ENCODE measurements at regions not wholly inside any gene's neighbourhood (a gene's known extent, or its start where the extent isn't known, plus 50 kb on each side); places are given as distances from the start of the nearest gene placed in this dataset.

DNA sequence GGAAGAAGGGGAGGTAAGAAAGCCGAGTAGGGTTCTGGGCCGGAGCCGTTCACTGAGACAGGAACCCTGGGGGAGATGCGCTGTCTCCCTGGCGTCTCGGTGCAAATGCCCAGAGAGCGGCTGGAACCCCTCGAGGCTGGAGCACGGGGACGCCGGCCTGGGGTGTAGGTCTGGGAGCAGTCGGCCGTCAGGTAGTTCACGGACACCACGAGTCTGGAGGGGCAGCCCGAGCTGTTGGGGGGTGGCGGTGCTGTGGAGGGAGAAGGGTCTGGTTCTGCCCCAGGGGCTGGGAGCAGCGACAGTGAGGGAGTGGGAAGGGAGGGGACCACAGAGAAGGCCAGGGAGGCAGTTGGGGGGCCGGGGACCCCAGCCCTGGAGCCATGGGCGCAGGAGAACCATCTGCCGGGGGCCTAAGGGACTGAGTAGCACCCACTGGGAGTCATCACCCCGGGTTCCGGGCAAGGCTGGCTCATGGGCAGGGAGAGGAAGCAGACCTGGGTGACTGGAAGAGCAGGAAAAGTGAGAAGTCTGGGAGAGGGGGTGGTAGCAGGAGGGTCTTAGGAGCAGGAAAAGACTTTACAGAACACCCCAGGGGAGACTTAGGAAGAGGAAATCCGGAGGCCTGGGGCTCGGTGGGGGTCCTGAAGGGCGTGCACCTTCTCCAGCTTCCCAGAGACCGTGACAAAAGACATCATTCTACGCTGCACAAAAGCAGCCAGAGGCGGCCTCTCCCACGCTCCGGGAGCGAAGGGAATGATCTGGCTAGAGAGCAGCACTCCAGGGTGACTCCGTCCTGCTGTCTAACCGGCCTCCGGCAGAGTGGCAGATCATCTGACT is 173.1 kb upstream of the SOX1 start:
- no peak for DNase-seq (ENCODE audit: low spot score)

DNA sequence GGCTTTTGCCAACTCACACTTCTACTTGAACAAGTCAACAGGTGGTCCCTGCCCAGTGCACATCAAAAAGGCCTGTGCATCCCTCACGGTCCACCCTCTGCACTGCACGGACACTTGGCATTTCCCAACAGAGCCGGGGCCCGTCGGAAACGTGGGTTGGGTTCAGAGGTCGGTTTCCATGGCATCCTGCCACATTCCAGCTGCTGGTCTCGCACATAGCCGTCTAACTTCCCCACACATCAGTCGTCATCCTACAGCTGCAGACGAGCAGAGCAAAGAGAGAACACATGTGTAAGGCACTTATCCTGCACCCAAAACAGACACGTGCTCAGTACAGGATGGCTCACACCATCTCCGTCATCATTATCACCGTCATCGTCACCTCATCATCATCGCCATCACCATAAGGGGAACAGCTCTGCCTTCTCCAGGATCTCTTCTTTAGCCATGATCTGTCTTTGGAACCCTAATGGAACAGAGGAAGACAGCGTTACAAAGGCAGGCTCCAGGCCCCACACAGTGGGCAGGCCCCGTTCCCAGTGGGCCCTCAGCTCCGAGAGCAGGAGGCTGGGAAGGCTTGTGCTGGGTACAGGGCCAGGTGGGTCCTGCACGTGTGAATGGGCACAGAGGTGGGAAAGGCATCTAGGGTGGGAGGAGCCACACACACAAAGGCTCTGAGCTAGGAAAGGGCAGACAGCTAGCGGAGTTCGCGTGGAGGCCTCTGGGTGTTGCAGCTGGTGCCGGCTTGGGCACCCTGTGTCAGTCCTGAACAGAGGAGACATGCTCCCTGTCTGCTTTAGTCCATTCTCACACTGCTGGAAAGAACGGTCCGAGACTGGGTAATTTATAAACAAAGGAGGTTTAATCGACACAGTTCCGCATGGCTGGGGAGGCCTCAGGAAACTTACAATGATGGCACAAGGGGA is 170.8 kb upstream of the SOX1 start:
- no peak for DNase-seq (ENCODE audit: low spot score)

DNA sequence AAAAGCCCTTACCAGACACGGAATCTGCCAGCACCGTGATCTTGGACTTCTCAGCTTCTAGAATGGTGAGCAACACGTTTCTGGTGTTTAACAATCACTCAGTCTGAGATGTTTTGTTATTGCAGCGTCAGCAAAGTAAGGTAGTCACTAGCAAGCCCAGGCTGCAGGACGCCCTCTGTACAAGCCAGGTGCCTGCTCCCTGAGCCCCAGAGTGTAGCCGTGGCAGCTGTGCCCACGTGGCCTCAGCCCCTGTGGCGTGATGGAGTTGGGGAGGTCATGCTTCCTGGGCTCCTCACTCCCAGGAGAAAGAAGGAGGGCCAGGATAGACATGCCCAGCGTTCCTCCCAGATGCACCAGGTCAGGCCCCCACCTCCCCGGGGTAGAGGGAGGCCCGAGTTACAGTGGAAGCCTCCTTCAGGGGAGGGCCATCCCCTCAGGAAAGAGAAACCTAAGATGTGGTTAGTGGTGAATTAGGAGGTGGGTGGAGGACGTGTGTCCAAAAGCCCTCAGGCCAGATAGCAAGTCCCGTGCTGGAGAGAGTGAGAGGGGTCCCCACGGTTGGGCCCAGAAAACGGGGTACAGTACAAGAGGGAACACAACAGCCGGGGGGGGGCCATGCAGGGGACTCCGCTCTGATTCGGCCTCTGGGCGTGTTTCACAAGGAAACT is 169.6 kb upstream of the SOX1 start:
- no peak for DNase-seq (ENCODE audit: low spot score)

DNA sequence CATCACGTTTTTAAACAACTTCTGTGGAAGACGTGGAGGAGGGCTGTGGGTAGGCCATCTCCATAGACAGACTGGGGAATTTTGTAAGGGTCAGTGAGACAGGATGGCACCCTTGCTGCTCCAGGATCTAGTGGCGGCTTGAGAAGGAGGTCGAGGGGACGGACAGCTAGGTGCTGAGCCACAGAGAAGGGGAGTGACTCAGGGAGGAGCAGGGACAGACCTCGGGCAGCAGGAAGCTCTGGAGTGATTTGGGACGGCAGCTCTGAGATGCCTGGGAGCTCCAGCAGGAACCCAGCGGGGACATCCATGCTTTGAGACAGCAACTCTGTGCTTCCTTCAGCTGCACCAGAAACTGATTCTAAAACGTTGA is 169.1 kb upstream of the SOX1 start:
- DNase-seq (ENCODE audit: low spot score), result no peak

DNA sequence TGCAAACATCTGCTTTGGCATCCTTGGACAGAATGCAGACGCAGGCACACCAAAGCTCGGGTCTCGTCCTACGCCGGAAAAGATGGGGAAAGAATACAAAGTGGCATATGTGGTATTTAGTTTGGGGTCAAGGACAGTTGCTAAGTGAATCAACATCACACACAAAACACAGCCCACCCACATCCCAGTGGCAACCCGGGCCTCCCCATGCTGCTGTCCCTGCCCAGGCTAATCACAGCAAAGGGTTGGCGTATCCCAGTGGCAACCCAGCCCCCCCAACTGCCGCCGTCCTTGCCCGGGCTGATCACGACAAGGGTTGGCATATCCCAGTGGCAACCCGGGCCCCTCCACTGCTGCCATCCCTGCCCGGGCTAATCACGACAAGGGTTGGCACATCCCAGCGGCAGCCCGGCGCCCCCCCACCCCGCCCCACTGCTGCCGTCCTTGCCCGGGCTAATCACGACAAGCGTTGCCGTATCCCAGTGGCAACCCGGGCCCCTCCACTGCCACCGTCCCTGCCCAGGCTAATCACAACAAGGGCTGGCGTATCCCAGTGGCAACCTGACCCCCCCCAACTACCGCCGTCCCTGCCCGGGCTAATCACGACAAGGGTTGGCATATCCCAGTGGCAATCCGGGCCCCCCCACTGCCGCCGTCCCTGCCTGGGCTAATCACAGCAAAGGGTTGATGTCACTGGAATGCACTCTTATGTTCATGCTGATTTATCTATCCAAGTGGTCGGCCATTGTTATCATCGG is 167.8 kb upstream of the SOX1 start:
- DNase-seq (ENCODE audit: low spot score), result no peak

- DNase-seq (ENCODE audit: low spot score), result no peak
Measured at GRCh38 chr13:111899714-111900389, 167.1 kb upstream of the SOX1 start.

DNA sequence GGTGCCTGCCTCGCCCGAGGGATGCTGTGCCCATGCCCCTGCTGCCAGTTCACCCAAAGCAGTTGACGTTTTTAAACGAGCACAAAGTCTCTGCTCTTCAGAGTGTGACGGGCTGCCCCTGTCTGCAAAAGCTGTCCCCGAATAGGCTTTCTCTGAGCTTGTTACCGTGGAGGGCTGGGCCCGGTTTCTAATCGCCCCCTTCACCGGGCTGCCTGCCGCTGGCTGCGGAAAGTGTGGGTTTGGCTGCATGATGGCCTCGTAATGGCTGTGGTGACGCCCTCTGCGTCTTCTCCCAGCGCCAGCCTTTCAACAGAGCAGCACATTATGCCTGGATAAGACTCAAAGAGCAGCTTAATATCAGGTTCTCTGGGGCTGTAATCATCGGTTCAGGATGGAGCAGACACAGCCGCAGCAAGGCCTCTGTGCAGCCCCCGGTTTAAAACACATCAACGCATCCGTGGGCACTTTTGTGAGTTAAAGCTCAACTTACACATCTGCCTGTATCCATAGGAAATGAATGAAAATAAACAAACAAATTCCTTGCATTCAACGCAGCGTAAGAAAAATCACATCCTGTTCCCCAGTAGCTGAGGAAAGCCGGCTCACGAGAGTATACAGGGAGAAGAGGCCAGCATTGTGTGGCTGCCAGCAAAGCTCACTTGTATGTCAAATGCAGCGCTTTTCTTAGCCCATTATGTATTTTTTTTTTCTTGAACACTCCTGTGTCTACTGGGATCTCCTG is 166.4 kb upstream of the SOX1 start:
- DNase-seq (ENCODE audit: low spot score), result peak; percentile 9

- DNase-seq (ENCODE audit: low spot score), result no peak
Measured at GRCh38 chr13:111901267-111901915, 165.6 kb upstream of the SOX1 start.

- no peak for DNase-seq (ENCODE audit: low spot score)
Measured at GRCh38 chr13:111902726-111903125, 164.2 kb upstream of the SOX1 start.

DNA sequence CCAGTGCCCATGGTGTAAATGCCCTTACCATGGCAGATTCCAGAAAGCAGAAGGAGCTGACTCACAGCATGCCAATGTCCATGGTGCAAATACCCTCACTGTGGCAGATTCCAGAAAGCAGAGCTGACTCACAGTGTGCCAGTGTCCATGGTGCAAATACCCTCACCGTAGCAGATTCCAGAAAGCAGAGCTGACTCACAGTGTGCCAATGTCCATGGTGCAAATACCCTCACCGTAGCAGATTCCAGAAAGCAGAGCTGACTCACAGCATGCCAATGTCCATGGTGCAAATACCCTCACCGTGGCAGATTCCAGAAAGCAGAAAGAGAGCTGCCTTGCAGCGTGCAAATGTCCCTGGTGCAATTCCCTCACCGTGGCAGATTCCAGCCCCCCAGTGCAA is 163.8 kb upstream of the SOX1 start:
- peak; percentile 38 for DNase-seq (ENCODE audit: low spot score)

GRCh38 chr13:111904166-111904565 is 162.8 kb upstream of the SOX1 start:
- no peak for DNase-seq (ENCODE audit: low spot score)

GRCh38 chr13:111904701-111905608 is 162.0 kb upstream of the SOX1 start:
- DNase-seq (ENCODE audit: low spot score), result peak; percentile 35

- no peak for DNase-seq (ENCODE audit: low spot score)
Measured at GRCh38 chr13:111905609-111905945, 161.4 kb upstream of the SOX1 start.

DNA sequence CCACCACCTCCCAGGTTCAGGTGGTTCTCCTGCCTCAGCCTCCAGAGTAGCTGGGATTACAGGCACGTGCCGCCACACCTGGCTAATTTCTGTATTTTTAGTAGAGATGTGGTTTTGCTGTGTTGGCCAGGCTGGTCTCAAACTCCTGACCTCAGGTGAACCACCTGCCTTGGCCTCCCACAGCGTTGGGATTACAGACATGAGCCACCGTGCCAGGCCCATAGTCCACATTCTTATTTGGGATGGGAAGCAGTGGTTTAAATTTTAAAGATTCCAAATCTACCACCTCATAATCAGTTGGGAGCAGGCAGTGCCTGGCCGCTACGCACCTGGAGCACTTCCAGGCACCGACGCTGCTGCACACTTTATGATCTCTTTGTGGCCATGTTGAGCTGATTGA is 160.6 kb upstream of the SOX1 start:
- no peak for DNase-seq (ENCODE audit: low spot score)

GRCh38 chr13:111906816-111907215 is 160.1 kb upstream of the SOX1 start:
- DNase-seq (ENCODE audit: low spot score), result no peak

DNA sequence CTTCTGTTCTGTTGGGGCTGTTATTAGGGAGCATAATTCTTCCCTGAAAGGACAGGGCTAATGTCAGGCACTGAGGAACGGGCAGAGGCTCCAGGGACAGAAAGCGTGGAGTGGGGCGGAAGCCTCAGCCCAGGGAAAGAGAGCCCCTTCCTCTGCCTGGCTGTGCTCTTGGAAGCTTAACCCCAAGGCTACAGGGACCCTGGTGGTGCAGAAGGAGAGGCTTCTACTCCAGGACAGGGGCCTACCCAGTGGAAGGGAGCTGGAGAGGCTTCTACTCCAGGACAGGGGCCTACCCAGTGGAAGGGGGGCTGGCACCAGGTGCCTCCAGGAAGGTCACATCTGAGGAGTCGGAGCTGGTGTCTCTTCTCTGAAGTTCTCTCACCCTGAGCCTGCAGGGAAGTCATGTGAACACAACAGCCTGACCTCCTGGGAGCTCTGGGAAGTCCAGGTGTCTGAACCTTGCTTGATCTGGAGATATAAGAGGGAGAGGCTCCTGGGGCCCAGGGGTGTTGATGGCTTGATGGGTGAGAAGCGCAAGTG is 159.5 kb upstream of the SOX1 start:
- no peak for DNase-seq (ENCODE audit: low spot score)

DNA sequence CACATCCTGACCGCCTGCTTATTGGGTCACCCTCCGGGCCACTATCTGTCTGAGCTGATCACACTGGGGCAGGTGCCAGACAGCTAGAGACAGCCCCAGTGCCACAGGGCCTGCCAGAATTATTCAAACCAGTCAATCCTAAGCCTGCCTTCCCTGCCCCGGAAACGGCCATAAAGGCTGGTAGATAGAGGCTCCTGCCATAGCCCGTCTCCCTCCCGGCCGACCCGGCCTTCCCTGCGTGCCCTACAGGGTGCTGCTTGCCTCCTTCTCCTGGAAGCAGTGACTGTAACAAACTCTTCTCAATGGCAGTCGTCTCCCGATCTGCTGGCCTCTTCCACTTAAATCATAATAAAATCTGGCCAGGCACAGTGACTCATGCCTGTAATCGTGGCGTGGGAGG is 158.6 kb upstream of the SOX1 start:
- DNase-seq (ENCODE audit: low spot score), result no peak

DNA sequence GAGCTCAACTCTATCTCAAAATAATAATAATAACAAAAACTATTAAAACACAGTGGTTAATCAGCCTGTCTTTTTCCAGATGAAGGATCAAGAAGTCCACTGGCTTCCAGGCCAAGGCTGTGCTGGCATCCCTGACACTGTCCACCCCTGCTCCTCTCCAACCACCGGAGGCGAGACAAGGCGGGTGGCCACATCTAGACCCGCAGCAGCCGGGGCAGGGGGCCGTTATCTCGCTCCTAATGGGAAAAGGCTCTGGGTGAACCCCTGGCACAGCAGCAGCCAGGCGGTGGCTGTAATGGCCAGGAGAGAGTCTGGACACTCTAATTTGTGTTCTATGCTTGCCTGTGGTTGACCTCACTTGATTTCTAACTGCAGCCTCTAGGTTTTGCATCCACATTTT is 158.0 kb upstream of the SOX1 start:
- DNase-seq (ENCODE audit: low spot score), result no peak

DNA sequence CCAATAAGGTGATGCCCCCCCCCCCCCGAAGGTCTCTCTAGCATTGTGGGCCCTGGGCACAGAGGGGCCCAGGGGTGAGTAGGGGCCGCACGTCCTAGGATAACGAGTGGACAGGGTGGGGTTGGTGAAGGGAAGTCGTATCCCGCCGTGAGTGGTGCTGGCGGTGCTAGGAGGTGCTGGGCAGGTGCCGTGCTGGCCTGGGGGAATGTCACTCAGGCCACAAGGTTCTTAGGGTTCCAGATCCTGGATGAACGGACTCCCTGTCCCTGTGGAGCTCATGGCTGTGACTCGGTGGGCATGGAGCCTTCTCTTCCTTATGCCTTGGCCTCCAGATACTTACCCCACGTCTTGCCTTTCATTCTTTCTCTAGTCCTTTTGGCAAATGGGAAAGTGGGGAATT is 157.4 kb upstream of the SOX1 start:
- DNase-seq (ENCODE audit: low spot score), result no peak
